A549 (cell line): ENCODE measurements at regions not wholly inside any gene's neighbourhood (a gene's known extent, or its start where the extent isn't known, plus 50 kb on each side); places are given as distances from the start of the nearest gene placed in this dataset.

Source experiments
- ATAC-seq, 2 experiments: fragments of 200-7000 bp in 1 of 2; fragments of >200 bp in 1 of 2; cut with Nextera tagmentation in 1 of 2; cut with Tn5 transposase in 1 of 2; 3 replicates each; pipeline versions ENCODE4 v1.8.0 to v1.9.1; 2018 to 2020; ENCODE audit warnings: mild to moderate bottlenecking in 1 of 2, moderate library complexity in 1 of 2
- CTCF ChIA-PET: fragments of 300-600 bp; sonication (Branson Sonifier 250); formaldehyde crosslinking; extraction: SDS; loops from one replicate; lab custom pipeline; 2021; ENCODE audit warnings: antibody characterized with exemption, inconsistent platforms; lab: Yijun Ruan, JAX
- POLR2A ChIA-PET: fragments of 350-600 bp; formaldehyde crosslinking; extraction: SDS; loops from one replicate; lab custom pipeline; 2021; ENCODE audit warnings: antibody characterized with exemption, inconsistent platforms; lab: Yijun Ruan, JAX
- DNase-seq, 2 experiments: peaks; one replicate each; pipeline versions ENCODE4 v3.0.0 to v3.0.0-alpha.2; 2011 to 2016; ENCODE audit warnings: low read depth in 1 of 2, low spot score in 1 of 2
- FAIRE-seq: peaks from 2 replicates; lab custom pipeline; 2011; peaks lifted over from hg19 to GRCh38; lab: Jason Lieb, UNC
- H3K27ac ChIP-seq, 2 experiments: fragments of >200 bp; sonication (Bioruptor Twin); formaldehyde crosslinking; 3 replicates each; pipeline ENCODE4 v1.5.1; 2016 to 2017
- H3K4me1 ChIP-seq: fragments of >200 bp; sonication (Bioruptor Twin); formaldehyde crosslinking; 3 replicates; pipeline ENCODE4 v1.6.1; 2016
- H3K4me2 ChIP-seq: fragments of >200 bp; sonication (Bioruptor Twin); formaldehyde crosslinking; 3 replicates; pipeline ENCODE4 v1.6.1; 2016
- H3K4me3 ChIP-seq: fragments of >200 bp; sonication (Bioruptor Twin); formaldehyde crosslinking; 3 replicates; pipeline ENCODE4 v1.5.1; 2016
- H3K9me3 ChIP-seq: fragments of >200 bp; sonication (Bioruptor Twin); formaldehyde crosslinking; 3 replicates; pipeline ENCODE4 v1.6.1; 2016
- BHLHE40 ChIP-seq: IDR thresholded peaks from 2 replicates; pipeline ENCODE4 v1.6.1; 2012; ENCODE audit warnings: low read depth, low read length, inconsistent platforms
- CEBPB ChIP-seq, 2 experiments: fragments of >200 bp in 1 of 2; sonication (Bioruptor Twin) in 1 of 2; formaldehyde crosslinking in 1 of 2; IDR thresholded peaks; 2 replicates each; pipeline ENCODE4 v1.6.1; 2012 to 2016
- EHMT2 ChIP-seq: fragments of 200-600 bp; sonication (generic); IDR thresholded peaks from 2 replicates; pipeline ENCODE4 v1.6.1; 2016; ENCODE audit warnings: antibody characterized with exemption, low read depth, mild to moderate bottlenecking, moderate library complexity
- ESRRA ChIP-seq: fragments of 150-350 bp; IDR thresholded peaks from 2 replicates; pipeline ENCODE4 v1.6.1; 2014; ENCODE audit warnings: mild to moderate bottlenecking, low read length, borderline replicate concordance
- GATA3 ChIP-seq: IDR thresholded peaks from 2 replicates; pipeline ENCODE4 v1.6.1; 2012; ENCODE audit warnings: borderline replicate concordance
- HEYL ChIP-seq: fragments of 250-450 bp; sonication (Bioruptor Pico); IDR thresholded peaks from 2 replicates; pipeline ENCODE4 v1.8.0; 2021; ENCODE audit warnings: mild to moderate bottlenecking, moderate library complexity
- HMGXB4 ChIP-seq: fragments of 250-450 bp; sonication (Bioruptor Pico); IDR thresholded peaks from 2 replicates; pipeline ENCODE4 v1.5.0; 2021; ENCODE audit warnings: mild to moderate bottlenecking, moderate library complexity, borderline replicate concordance
- HOXB5 ChIP-seq: fragments of 250-450 bp; sonication (Bioruptor Pico); IDR thresholded peaks from 2 replicates; pipeline ENCODE4 v1.5.0; 2020; ENCODE audit warnings: mild to moderate bottlenecking, moderate library complexity
- JUN ChIP-seq, 2 experiments: fragments of >200 bp; sonication (Bioruptor Twin); formaldehyde crosslinking; IDR thresholded peaks; 2 replicates in 1 of 2; 3 replicates in 1 of 2; pipeline ENCODE4 v1.6.1; 2016 to 2017
- KDM1A ChIP-seq: fragments of 200-600 bp; sonication (generic); IDR thresholded peaks from 2 replicates; pipeline ENCODE4 v1.6.1; 2016; ENCODE audit warnings: low read depth, mild to moderate bottlenecking
- MAFK ChIP-seq: fragments of 450-650 bp; IDR thresholded peaks from 2 replicates; pipeline ENCODE4 v1.6.1; 2014; ENCODE audit not compliant: partially characterized antibody
- MAZ ChIP-seq: fragments of 150-350 bp; IDR thresholded peaks from 2 replicates; pipeline ENCODE4 v1.6.1; 2014; ENCODE audit warnings: antibody characterized with exemption, low read depth, low read length, borderline replicate concordance
- MYC ChIP-seq: IDR thresholded peaks from 2 replicates; pipeline ENCODE4 v1.6.1; 2012; ENCODE audit warnings: mild to moderate bottlenecking, inconsistent platforms, low read length, improper control_type of control experiment, borderline replicate concordance
- POLR2A ChIP-seq: IDR thresholded peaks from 2 replicates; pipeline ENCODE4 v1.6.1; 2012; ENCODE audit warnings: mild to moderate bottlenecking, low read length
- RARB ChIP-seq: fragments of 250-450 bp; sonication (Bioruptor Pico); IDR thresholded peaks from 2 replicates; pipeline ENCODE4 v1.8.0; 2021; ENCODE audit warnings: mild to moderate bottlenecking, moderate library complexity
- ZNF302 ChIP-seq: fragments of 250-450 bp; sonication (Bioruptor Pico); IDR thresholded peaks from 2 replicates; pipeline ENCODE4 v1.9.0; 2021; ENCODE audit warnings: inconsistent platforms, mild to moderate bottlenecking, moderate library complexity
- WGBS: methylation state at CpG from one replicate; pipeline ENCODE4 v1.1.6; 2017; ENCODE audit errors: missing lambda C conversion rate; 5-methylcytosine and 5-hydroxymethylcytosine counted together
- TF ChIP-seq, protein P1 (sequence below): fragments of 450-650 bp; IDR thresholded peaks from 2 replicates; pipeline ENCODE4 v1.6.1; 2014; ENCODE audit warnings: antibody characterized with exemption
- TF ChIP-seq, protein P2 (sequence below): IDR thresholded peaks from 2 replicates; pipeline ENCODE4 v1.6.1; 2012
- TF ChIP-seq, protein P3 (sequence below): fragments of 200-600 bp; sonication (generic); IDR thresholded peaks from 2 replicates; pipeline ENCODE4 v1.6.1; 2016; ENCODE audit warnings: antibody characterized with exemption, mild to moderate bottlenecking, moderate library complexity

GRCh38 chr7:116618338-116619128 is 53.5 kb upstream of the MET start:
- 78% methylated on average over 3 of the region's 3 CpGs for WGBS
- Histone ChIP-seq H3K9me3 (0 out of 3 replicates have a peak, but pooled peaks cover 4% of the 10 kb centered on the region), H3K4me1 (peaks cover 43% of the 10 kb centered on the region), H3K27ac (no peak overlapping the region; a peak in 1 of 6 replicates)
- no peak for DNase-seq
- TF ChIP-seq HMGXB4 (CRISPR knock-in tag) (no peak), POLR2A (no peak), MAFK (peak; percentile 48)
- TF ChIP-seq, all 56 proteins: peak for 1
- no peak overlapping the region for H3K4me3 ChIP-seq
- FAIRE-seq (no peak), ATAC-seq (no peak)
- POLR2A ChIA-PET, result no interaction called here
- H3K4me2 ChIP-seq, result no peak overlapping the region
- CTCF ChIA-PET, result interaction anchor here (0.6 to 1.4 kb wide), 5 partner anchors 24 to 229 kb away, joined by 3 to 4 read pairs (median 3); no protein-coding TSS in a partner anchor

DNA sequence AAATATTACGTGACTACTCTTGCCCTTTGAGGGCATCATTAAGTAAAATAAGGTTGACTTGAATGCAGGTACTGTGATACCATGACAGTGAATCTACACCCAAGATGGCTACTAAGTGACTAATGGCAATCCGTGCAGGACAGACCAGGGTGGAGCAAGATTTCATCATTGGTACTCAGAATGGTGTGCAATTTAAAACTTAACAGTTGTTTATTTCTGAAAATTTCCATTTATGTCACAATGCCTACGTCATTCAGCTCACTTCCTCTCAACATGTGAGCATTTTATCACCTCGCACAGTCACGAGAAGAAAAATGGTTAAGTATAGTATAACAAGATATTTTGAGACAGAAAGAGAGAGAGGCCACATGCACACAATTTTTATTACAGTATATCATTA is 50.3 kb upstream of the MET start:
- H3K4me2 ChIP-seq, result no peak overlapping the region
- TF ChIP-seq, protein P1, sequence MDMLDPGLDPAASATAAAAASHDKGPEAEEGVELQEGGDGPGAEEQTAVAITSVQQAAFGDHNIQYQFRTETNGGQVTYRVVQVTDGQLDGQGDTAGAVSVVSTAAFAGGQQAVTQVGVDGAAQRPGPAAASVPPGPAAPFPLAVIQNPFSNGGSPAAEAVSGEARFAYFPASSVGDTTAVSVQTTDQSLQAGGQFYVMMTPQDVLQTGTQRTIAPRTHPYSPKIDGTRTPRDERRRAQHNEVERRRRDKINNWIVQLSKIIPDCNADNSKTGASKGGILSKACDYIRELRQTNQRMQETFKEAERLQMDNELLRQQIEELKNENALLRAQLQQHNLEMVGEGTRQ, result no peak
- TF ChIP-seq, protein P2, sequence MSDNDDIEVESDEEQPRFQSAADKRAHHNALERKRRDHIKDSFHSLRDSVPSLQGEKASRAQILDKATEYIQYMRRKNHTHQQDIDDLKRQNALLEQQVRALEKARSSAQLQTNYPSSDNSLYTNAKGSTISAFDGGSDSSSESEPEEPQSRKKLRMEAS, result no peak
- TF ChIP-seq GATA3 (no peak), CEBPB (IDR thresholded peaks at IDR 0.05) (no peak), MYC (no peak), KDM1A (no peak), EHMT2 (no peak), HOXB5 (CRISPR knock-in tag) (no peak), ZNF302 (CRISPR knock-in tag) (no peak), JUN (IDR thresholded peaks at IDR 0.05) (no peak), BHLHE40 (no peak), HEYL (CRISPR knock-in tag) (no peak), POLR2A (no peak), RARB (CRISPR knock-in tag) (no peak), ESRRA (no peak), MAZ (no peak)
- TF ChIP-seq, protein P3, sequence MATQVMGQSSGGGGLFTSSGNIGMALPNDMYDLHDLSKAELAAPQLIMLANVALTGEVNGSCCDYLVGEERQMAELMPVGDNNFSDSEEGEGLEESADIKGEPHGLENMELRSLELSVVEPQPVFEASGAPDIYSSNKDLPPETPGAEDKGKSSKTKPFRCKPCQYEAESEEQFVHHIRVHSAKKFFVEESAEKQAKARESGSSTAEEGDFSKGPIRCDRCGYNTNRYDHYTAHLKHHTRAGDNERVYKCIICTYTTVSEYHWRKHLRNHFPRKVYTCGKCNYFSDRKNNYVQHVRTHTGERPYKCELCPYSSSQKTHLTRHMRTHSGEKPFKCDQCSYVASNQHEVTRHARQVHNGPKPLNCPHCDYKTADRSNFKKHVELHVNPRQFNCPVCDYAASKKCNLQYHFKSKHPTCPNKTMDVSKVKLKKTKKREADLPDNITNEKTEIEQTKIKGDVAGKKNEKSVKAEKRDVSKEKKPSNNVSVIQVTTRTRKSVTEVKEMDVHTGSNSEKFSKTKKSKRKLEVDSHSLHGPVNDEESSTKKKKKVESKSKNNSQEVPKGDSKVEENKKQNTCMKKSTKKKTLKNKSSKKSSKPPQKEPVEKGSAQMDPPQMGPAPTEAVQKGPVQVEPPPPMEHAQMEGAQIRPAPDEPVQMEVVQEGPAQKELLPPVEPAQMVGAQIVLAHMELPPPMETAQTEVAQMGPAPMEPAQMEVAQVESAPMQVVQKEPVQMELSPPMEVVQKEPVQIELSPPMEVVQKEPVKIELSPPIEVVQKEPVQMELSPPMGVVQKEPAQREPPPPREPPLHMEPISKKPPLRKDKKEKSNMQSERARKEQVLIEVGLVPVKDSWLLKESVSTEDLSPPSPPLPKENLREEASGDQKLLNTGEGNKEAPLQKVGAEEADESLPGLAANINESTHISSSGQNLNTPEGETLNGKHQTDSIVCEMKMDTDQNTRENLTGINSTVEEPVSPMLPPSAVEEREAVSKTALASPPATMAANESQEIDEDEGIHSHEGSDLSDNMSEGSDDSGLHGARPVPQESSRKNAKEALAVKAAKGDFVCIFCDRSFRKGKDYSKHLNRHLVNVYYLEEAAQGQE, result no peak
- TF ChIP-seq, all 56 proteins: peak for 0
- ChIA-PET POLR2A (interaction anchor here (0.5 kb wide), 1 partner anchor 46 kb away, joined by 3 read pairs; no protein-coding TSS in a partner anchor), CTCF (interaction anchor here (1.4 to 2.5 kb wide), 3 partner anchors 9 to 50 kb away, joined by 3 to 9 read pairs (median 4); partner anchors contain the start of gene MET)
- no peak for FAIRE-seq
- Histone ChIP-seq H3K27ac (no peak overlapping the region), H3K9me3 (0 out of 3 replicates have a peak, but pooled peaks cover 4% of the 10 kb centered on the region), H3K4me1 (peaks cover 12% of the 10 kb centered on the region), H3K4me3 (no peak overlapping the region)
- ATAC-seq, result no peak
- WGBS, result 75% methylated on average over 5 of the region's 5 CpGs
- DNase-seq, result no peak
